VCaP (cell line): ENCODE measurements at regions not wholly inside any gene's neighbourhood (a gene's known extent, or its start where the extent isn't known, plus 50 kb on each side); places are given as distances from the start of the nearest gene placed in this dataset.

Experiments
- H3K27ac ChIP-seq: fragments of 450-650 bp; 2 replicates; pipeline ENCODE4 v1.5.1; 2017
- CTCF ChIP-seq: fragments of 450-650 bp; conservative IDR thresholded peaks from 2 replicates; pipeline ENCODE4 v1.5.1; 2017; ENCODE audit warnings: mild to moderate bottlenecking, moderate library complexity

GRCh38 chr2:151021747-151022452 is 239.8 kb downstream of the RBM43 start:
- no peak for TF ChIP-seq CTCF
- H3K27ac ChIP-seq, result no peak overlapping the region

GRCh38 chr2:151020411-151020810 is 241.3 kb downstream of the RBM43 start:
- TF ChIP-seq CTCF, result no peak
- no peak overlapping the region for H3K27ac ChIP-seq

GRCh38 chr2:151009437-151010175 is 252.1 kb downstream of the RBM43 start:
- TF ChIP-seq CTCF, result no peak
- H3K27ac ChIP-seq, result no peak overlapping the region

DNA sequence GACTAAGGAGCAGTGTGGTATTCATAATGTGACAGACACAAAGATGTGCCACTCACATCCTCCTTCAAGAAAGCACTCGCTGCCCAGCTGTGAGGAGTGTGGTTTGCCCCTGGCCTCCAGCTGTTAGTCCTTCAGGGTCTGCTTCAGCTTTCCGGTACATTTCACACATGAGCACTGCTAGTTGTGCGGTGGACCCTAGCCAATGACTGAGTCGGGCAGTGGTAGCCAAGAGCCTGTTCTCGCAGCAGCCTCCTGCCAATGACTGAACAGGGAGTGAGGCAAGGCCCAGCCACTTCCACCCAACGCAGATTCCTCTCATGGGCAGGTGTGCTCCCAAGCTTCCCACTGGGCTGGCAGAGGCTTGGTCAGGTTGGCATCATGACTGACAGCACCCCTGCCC is 254.3 kb downstream of the RBM43 start:
- H3K27ac ChIP-seq, result no peak overlapping the region
- no peak for TF ChIP-seq CTCF

DNA sequence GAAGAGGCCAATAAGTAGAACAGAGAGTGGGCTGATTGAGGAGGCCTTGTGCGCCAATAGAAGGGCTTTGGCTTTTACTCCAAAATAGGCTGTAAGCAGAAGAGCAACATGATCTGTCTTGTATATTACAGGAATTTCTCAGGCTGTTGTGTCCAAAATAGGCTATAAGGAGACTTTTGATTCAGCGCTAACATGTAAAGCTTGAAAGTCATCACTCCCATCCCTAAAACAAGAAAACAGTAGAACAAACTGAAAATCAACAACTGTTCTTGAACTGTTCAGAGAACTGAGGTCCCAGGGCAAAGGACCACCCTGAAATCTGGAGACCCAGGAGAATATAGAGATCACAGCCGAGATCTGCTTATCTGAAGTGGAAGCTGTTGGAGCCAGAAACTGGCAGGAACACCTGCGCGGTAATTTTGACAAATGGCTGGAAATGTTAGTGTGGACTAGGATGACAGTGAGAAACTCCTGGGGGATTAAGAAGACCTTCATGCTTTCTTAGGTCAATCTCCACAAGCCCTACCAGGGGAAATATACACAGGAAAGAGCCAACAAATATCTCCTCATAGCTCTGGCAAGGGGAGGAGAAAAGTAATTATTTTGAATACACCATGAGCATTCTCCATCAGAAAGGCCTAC is 258.6 kb downstream of the RBM43 start:
- no peak for TF ChIP-seq CTCF
- H3K27ac ChIP-seq, result no peak overlapping the region

DNA sequence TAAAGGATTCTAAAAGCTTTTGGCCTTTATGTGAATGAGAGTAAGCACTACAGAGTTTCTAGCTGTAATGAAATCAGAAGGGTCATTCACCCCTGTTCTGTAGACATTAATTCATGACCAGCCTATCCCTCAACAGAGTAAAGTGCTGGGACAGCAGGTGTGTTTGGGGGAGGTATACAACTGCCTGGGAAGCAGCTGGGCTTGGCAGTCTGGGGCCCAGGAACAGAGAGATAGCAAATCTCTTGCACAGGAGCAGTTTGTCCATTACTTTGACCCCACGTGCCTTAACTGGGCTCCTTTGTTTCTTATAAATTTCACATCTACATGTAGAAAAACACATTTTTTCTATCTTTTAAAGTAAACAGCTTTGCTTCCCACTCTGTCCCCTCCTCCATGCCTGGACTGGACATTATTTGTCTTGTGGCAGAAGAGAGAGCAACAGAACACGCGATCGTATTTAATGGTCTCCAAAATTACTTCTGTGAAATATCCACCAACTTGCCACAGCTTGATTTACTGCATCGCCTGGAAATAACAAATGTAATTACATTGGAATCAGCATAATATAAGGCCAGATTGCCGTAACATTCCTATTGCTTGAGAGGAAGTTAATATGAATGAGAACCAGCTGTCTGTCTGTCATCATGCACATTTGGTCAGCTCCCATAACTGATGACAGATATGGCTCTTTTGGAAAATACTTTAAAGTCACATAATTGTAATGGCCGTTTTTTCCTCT is 263.8 kb downstream of the RBM43 start:
- TF ChIP-seq CTCF, result no peak
- no peak overlapping the region for H3K27ac ChIP-seq

GRCh38 chr2:150997066-150997465 is 264.6 kb downstream of the RBM43 start:
- H3K27ac ChIP-seq, result no peak overlapping the region
- TF ChIP-seq CTCF, result no peak
